ENCODE measurements at regions not wholly inside any gene's neighbourhood (a gene's known extent, or its start where the extent isn't known, plus 50 kb on each side); places are given as distances from the start of the nearest gene placed in this dataset.
A peak's percentile ranks its signal among the peaks of the same experiment; 100 is the strongest.

- no peak for TF ChIP-seq CTCF (conservative IDR thresholded peaks at IDR 0.05; ENCODE audit: low read depth, low read length)
- no peak for TF ChIP-seq POLR2A (IDR thresholded peaks at IDR 0.05; ENCODE audit: low read depth, low read length)
- TF ChIP-seq BHLHE40 (IDR thresholded peaks at IDR 0.05; ENCODE audit: low read depth, low read length), result no peak
- peak; percentile 82 for TF ChIP-seq USF2 (IDR thresholded peaks at IDR 0.05; ENCODE audit: low read depth, low read length)
- no peak for TF ChIP-seq ELK1 (IDR thresholded peaks at IDR 0.05; ENCODE audit: borderline replicate concordance, low read depth, low read length)
- no peak for TF ChIP-seq RAD21 (IDR thresholded peaks at IDR 0.05; ENCODE audit: low read length)
- TF ChIP-seq CHD1 (IDR thresholded peaks at IDR 0.05; ENCODE audit: low read depth, low read length), result no peak
- TF ChIP-seq NFE2L2 (IDR thresholded peaks at IDR 0.05; ENCODE audit: low read depth, low read length), result no peak
- no peak for TF ChIP-seq FOS (IDR thresholded peaks at IDR 0.05; ENCODE audit: low read depth, low read length)
- no peak for TF ChIP-seq MXI1 (IDR thresholded peaks at IDR 0.05; ENCODE audit: borderline replicate concordance, low read depth, low read length)
These were observed 66.5 kb upstream of the TLK1 start for GRCh38 chr2:171227066-171227782.

Measured in IMR-90 (cell line).